ENCODE measurements at regions not wholly inside any gene's neighbourhood (a gene's known extent, or its start where the extent isn't known, plus 50 kb on each side); places are given as distances from the start of the nearest gene placed in this dataset.
"Not testable (repeated sequence)": the region's sequence is repeated elsewhere in the genome, so short reads cannot be mapped to it uniquely, and the experiment has no call there.

- DNase-seq, result no peak
Measured at GRCh38 chr13:82115391-82115790, 1766.9 kb downstream of the SLITRK1 start.

- no peak for DNase-seq
Measured at GRCh38 chr13:82096256-82096655, 1755.3 kb upstream of the SPRY2 start.

- no peak for DNase-seq
Measured at GRCh38 chr13:82092312-82092711, 1751.4 kb upstream of the SPRY2 start.

- DNase-seq, result no peak
Measured at GRCh38 chr13:82088781-82089180, 1747.9 kb upstream of the SPRY2 start.

- no peak for DNase-seq
Measured at GRCh38 chr13:82076496-82076895, 1735.6 kb upstream of the SPRY2 start.

- DNase-seq, result no peak
Measured at GRCh38 chr13:82070416-82070815, 1729.5 kb upstream of the SPRY2 start.

- no peak for DNase-seq
Measured at GRCh38 chr13:82062772-82063171, 1721.8 kb upstream of the SPRY2 start.

GRCh38 chr13:82058364-82058763 is 1717.4 kb upstream of the SPRY2 start:
- DNase-seq, result no peak

- DNase-seq, result not testable (repeated sequence)
Measured at GRCh38 chr13:82045316-82045715, 1704.4 kb upstream of the SPRY2 start.

GRCh38 chr13:82036602-82037001 is 1695.7 kb upstream of the SPRY2 start:
- DNase-seq, result no peak

- DNase-seq, result no peak
Measured at GRCh38 chr13:82011355-82011754, 1670.4 kb upstream of the SPRY2 start.

- DNase-seq, result no peak
Measured at GRCh38 chr13:82010780-82011179, 1669.9 kb upstream of the SPRY2 start.

- DNase-seq, result no peak
Measured at GRCh38 chr13:82002710-82003109, 1661.8 kb upstream of the SPRY2 start.

GRCh38 chr13:81995316-81995715 is 1654.4 kb upstream of the SPRY2 start:
- no peak for DNase-seq

GRCh38 chr13:81990652-81991051 is 1649.7 kb upstream of the SPRY2 start:
- no peak for DNase-seq

GRCh38 chr13:81988567-81988966 is 1647.6 kb upstream of the SPRY2 start:
- DNase-seq, result no peak

GRCh38 chr13:81987677-81988357 is 1646.9 kb upstream of the SPRY2 start:
- DNase-seq, result no peak

- DNase-seq, result no peak
Measured at GRCh38 chr13:81987159-81987558, 1646.2 kb upstream of the SPRY2 start.

GRCh38 chr13:81986308-81986707 is 1645.4 kb upstream of the SPRY2 start:
- no peak for DNase-seq

GRCh38 chr13:81957121-81957520 is 1616.2 kb upstream of the SPRY2 start:
- no peak for DNase-seq

GRCh38 chr13:81929988-81930387 is 1589.1 kb upstream of the SPRY2 start:
- peak; percentile 52 for DNase-seq

- DNase-seq, result no peak
Measured at GRCh38 chr13:81927347-81927746, 1586.4 kb upstream of the SPRY2 start.

- no peak for DNase-seq
Measured at GRCh38 chr13:81917810-81918209, 1576.9 kb upstream of the SPRY2 start.

- DNase-seq, result no peak
Measured at GRCh38 chr13:81916461-81916860, 1575.5 kb upstream of the SPRY2 start.

- DNase-seq, result no peak
Measured at GRCh38 chr13:81907787-81908372, 1567.0 kb upstream of the SPRY2 start.

Measured in NCI-H1092 treated with DMSO at 0.1 percent for 48 hours (cell line).